SKM-1 treated with dmso at 0.1 percent for 144 hours (cell line): ENCODE measurements at regions not wholly inside any gene's neighbourhood (a gene's known extent, or its start where the extent isn't known, plus 50 kb on each side); places are given as distances from the start of the nearest gene placed in this dataset.

ENCODE experiments used
- DNase-seq: peaks from one replicate; lab custom pipeline; 2025; ENCODE audit not compliant: unreplicated experiment; lab: John Stamatoyannopoulos, UW

- no peak for DNase-seq
Measured at GRCh38 chr6:1091900-1092299, 220.0 kb upstream of the FOXQ1 start.

DNA sequence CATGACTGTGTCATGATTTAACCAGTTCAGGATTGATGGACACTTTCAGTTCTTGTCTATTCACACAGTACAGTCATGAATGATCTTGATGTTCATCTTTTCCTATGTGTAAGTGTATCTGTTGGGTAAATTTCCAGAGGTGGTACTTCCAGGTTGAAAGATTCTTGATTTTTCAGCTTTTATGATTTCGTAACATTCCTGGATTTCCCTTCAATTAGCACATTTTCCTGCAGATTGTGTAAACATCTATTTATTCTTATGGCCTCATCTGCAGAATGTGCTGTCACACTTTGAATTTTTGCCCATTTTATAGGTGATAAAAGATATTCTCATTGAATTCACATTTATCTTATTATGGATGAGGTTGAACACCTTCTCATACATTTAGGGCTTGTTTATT lies 222.0 kb upstream of the FOXQ1 start:
- DNase-seq = no peak

DNA sequence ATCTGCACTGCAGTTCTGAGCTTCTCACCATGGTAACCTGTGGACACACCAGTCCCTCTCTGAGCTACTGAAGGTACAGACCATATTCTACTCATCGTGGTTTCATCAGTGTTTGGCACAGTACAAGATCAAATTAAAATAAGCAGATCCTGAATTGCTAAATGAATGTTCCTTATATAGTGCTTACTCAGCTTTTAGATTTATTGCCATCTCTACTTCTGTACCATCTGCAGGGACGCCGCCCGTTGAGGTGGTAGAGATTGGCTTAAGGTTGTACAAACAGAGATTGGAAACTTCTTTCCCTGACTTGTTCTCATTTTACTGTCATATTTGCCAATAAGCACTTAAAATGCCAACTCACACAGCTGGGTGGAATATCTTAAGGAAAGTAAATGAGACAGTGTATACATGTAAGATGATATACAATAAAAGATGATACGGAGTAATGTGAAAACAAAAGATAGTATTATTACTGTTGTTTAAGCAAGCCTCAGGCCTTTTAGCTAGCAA lies 223.4 kb upstream of the FOXQ1 start:
- no peak for DNase-seq

DNA sequence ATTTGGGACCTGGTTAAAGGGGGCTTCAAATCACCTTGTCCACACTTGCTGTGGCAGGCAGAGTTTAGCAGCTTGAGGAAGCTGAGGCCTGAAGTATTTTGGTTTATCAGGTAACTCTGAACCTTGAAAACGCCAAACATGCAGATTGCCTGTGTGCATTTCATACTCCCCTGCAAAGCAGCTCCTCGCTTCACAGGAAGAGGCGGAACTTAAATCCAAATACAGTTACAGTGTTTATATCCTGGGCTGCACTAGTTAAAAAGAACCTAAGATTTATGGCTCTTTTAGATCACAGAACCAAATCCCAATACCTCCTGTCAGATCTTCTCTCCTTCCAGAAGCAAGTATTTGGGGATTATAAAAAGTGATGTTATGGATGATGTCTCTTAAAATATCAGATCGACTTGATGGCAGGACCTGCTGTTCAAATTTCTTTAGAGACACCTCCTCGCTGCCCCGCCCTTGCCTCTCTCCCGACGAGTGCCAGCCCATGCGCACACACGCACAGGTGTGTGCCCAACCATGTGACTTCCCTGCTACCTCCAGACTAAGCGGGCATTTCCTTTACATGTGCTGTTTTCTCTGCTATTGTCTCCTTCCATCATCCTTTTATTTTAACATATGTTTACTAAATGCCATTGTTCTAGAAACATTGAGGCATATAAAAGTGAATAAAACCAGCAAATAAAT lies 224.6 kb upstream of the FOXQ1 start:
- DNase-seq = no peak

DNA sequence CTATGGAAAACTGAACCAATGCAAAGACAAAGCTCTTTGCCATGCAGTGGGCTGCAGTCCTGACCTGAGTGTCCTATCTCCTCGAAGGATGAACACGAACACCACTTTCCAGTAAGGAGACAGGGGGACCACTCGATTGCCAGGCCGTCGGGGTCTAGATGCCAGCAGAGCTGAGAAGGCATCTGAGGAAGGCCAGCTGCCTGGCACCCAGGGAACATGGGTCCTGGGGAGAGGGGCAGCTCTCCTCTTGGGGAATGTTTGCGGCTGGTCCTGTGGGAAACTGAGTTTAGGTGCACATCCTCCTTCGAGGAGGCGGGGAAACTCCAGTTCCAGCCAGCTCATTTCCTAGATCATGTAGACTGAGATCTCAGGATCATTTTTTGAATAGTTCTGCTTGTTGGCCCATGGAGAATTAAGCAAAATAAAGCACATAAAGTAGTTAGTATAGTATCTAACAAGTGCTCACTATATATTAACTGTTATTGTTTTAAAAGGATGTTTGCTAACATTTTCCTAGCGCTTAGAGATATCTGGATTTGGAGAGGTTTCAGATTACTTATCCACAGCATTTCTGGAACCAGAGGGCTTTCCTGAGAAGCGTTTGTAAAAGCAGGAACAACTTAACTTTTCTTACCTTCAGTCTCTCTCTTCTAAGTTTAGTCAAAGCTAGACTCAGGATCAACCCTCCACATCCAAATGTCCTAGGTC lies 225.3 kb upstream of the FOXQ1 start:
- DNase-seq = no peak

GRCh38 chr6:1082285-1082935 lies 229.5 kb upstream of the FOXQ1 start:
- DNase-seq = no peak

GRCh38 chr6:1081551-1082284 lies 230.2 kb upstream of the FOXQ1 start:
- DNase-seq = no peak

DNA sequence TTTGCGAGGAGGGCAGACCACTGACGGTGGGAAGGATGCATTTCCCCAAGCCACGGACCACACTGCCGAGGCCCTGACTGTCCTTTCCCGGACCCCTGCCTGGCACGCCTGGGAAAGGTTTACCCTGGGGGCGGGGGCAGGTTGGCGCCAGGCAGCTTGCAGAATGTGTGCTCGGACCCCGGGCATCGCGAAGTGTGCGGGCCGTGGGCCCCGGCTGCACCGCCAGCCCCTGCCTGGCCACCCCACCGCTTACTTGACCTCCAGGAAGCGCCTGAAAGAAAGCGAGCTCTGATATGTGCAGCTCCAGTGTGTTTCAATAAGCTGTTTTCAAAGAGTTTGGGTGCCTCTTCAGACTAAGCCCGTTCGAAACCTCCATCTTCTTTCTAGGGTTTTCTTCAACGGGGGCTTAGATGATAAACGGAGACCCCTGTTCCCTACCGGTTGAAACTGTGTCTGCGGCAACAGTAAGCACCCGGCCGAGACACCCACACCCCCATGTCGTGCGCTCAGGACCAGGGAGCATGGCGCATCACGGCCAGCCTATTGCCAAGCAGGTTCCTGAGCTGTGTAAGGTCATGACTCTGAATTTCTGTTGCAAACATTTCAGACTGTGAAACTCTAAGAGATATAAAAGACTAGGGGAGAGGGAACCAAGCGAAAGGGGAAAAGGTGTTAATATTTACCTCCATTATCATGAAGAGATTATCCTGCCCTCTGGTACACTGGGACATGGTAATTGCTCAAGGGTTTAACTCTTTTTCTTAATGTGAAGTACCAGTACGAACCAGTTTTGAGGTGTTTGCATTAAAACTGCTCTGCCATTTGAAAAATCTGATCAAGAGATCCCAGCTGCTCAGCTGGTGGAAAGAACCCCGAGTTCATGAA lies 231.2 kb upstream of the FOXQ1 start:
- no peak for DNase-seq

DNA sequence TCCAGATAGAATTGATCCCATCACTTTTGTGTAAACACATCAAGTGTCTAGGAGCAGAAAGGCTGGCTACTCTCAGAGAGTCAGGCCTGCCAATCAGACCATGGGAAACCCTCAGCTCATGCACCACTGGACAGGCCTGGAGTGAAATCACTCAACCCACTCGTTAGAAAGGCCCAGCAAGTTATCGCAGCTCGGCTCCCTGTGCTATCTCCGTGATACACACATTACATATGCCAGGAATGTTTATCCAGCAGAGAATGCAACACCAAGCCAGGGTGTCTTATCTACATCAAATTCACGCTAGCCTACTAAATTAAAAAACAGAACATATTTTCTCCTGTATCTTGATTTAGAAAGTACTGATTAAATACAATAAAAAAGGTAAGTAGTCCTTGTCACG lies 232.4 kb upstream of the FOXQ1 start:
- DNase-seq = no peak

GRCh38 chr6:1077478-1078416 lies 234.2 kb upstream of the FOXQ1 start:
- DNase-seq = no peak

- no peak for DNase-seq
Measured at GRCh38 chr6:1076531-1077459, 235.1 kb upstream of the FOXQ1 start.

- no peak for DNase-seq
Measured at GRCh38 chr6:1075880-1076279, 236.0 kb upstream of the FOXQ1 start.

GRCh38 chr6:1075444-1075843 lies 236.5 kb upstream of the FOXQ1 start:
- no peak for DNase-seq

GRCh38 chr6:1070085-1070521 lies 241.8 kb upstream of the FOXQ1 start:
- no peak for DNase-seq

- DNase-seq = no peak
Measured at GRCh38 chr6:1068905-1069304, 243.0 kb upstream of the FOXQ1 start.

DNA sequence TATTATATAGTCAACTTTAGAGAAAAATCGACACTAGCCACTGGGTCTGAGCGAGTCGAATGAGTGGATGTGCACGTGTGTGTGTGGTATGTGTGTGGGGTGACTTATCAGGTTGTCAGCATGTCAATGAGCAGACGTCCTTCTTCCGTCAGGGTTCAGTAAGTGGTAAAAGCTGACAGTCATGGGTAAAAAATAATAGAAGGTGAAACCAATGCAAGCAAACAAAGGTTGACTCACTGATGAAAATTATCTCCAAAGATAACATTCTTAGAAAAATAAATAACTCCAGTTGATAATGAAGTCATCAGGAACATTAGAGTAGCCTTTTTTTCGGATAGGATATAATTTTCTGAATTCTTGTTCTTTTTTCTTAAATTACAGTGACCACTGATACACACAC lies 243.8 kb upstream of the FOXQ1 start:
- no peak for DNase-seq

DNA sequence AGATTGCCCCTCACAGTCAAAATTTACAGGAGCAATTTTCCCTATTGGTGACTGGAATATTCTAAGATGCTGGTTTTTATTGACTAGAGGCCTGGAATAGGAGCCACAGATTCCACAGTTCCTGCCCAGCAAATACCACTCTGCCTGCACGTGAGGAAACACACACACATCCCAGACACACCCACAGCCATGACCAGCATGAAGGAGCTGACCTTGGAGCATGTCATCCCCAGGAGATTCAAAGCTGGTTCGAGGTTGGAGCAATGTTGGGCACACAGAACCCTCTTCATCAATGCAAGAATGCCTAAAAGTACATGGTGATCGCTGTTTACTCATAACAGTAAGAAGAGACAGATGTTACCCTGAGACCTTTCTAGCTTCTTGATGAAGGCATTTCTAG lies 244.6 kb upstream of the FOXQ1 start:
- no peak for DNase-seq

GRCh38 chr6:1066449-1067090 lies 245.3 kb upstream of the FOXQ1 start:
- no peak for DNase-seq
